ENCODE measurements at regions not wholly inside any gene's neighbourhood (a gene's known extent, or its start where the extent isn't known, plus 50 kb on each side); places are given as distances from the start of the nearest gene placed in this dataset.

GRCh38 chr5:18097817-18098216, 463.6 kb downstream of the TAF11L14 start:
- Histone ChIP-seq H2BK20ac (ENCODE audit: low read depth, low read length) (no peak overlapping the region), H3K4me2 (ENCODE audit: low read depth, low read length) (no peak overlapping the region), H2BK15ac (ENCODE audit: low read depth, low read length) (no peak overlapping the region), H3K27me3 (ENCODE audit: control insufficient read depth, insufficient read depth, low read length) (no peaks in the 10 kb centered on the region), H2AK9ac (replicated peaks; ENCODE audit: low read depth, low read length, poor library complexity) (no peak overlapping the region), H3K4me1 (ENCODE audit: control insufficient read depth, insufficient read depth, low read length) (no peaks in the 10 kb centered on the region), H3K23ac (ENCODE audit: low read depth, low read length) (no peak overlapping the region), H2BK120ac (ENCODE audit: low read depth, low read length) (no peak overlapping the region), H3K9me3 (ENCODE audit: control insufficient read depth, insufficient read depth, low read length) (no peaks in the 10 kb centered on the region), H3K4me3 (ENCODE audit: insufficient read depth, low read depth, low read length) (no peak overlapping the region), H4K5ac (ENCODE audit: low read depth, low read length) (no peak overlapping the region), H3K14ac (replicated peaks; ENCODE audit: low read depth, low read length) (no peak overlapping the region), H3K79me1 (ENCODE audit: low read depth in 1 of 2, low read length in 2 of 2) (no peaks in the 10 kb centered on the region), H4K8ac (ENCODE audit: low read depth in 2 of 2, low read length in 2 of 2) (no peak overlapping the region), H3K4ac (ENCODE audit: low read depth, low read length) (no peak overlapping the region), H2AFZ (replicated peaks; ENCODE audit: low read length, poor library complexity) (no peak overlapping the region), H3K56ac (ENCODE audit: extremely low read depth, insufficient read depth, low read length) (no peak overlapping the region), H3K27ac (ENCODE audit: insufficient read depth, low read length) (no peak overlapping the region), H3K9me1 (ENCODE audit: insufficient read depth, low read length) (no peaks in the 10 kb centered on the region), H4K20me1 (ENCODE audit: insufficient read depth, low read length) (no peaks in the 10 kb centered on the region), H2AK5ac (ENCODE audit: low read depth, low read length) (no peak overlapping the region), H2BK5ac (ENCODE audit: low read depth, low read length, poor library complexity, severe bottlenecking) (no peak overlapping the region), H3K36me3 (ENCODE audit: control insufficient read depth, insufficient read depth, low read length) (no peaks in the 10 kb centered on the region), H4K91ac (ENCODE audit: insufficient read depth, low read depth, low read length) (no peak overlapping the region), H3K9ac (ENCODE audit: low read depth, low read length) (no peak overlapping the region), H3K18ac (ENCODE audit: low read depth, low read length) (no peak overlapping the region)
- ChIA-PET CTCF (no interaction called here), POLR2A (ENCODE audit: unreplicated experiment) (no interaction called here)
- intact Hi-C loops (cut with micrococcal nuclease) (no loop called here), dilution Hi-C loops (cut with HindIII; ENCODE audit: low sequenced_read_pairs, unreplicated experiment) (no loop called here), in situ Hi-C loops (cut with MboI; ENCODE audit: low sequenced_read_pairs) (no loop called here)
- ATAC-seq (ENCODE audit: low read depth), result no peak
- DNase-seq, result no peak
- BruUV-seq (replicated peaks), result no TSS peak
- WGBS, 2 experiments (ENCODE audit: extremely low coverage in 2 of 2, insufficient read length in 1 of 2), result no CpG with 5 or more reads among the region's 5 CpGs
- no peak for TF ChIP-seq CHD1 (IDR thresholded peaks at IDR 0.05; ENCODE audit: low read depth, low read length)
- TF ChIP-seq, protein P1, sequence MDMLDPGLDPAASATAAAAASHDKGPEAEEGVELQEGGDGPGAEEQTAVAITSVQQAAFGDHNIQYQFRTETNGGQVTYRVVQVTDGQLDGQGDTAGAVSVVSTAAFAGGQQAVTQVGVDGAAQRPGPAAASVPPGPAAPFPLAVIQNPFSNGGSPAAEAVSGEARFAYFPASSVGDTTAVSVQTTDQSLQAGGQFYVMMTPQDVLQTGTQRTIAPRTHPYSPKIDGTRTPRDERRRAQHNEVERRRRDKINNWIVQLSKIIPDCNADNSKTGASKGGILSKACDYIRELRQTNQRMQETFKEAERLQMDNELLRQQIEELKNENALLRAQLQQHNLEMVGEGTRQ (IDR thresholded peaks at IDR 0.05; ENCODE audit: low read depth, low read length), result no peak
- TF ChIP-seq MAFK (IDR thresholded peaks at IDR 0.05; ENCODE audit: low read depth, low read length), result no peak
- no peak for TF ChIP-seq CTCF (conservative IDR thresholded peaks at IDR 0.05; ENCODE audit: low read depth, low read length)
- TF ChIP-seq MAZ (IDR thresholded peaks at IDR 0.05; ENCODE audit: borderline replicate concordance, low read depth, low read length), result no peak
- no peak for TF ChIP-seq POLR2A (IDR thresholded peaks at IDR 0.05; ENCODE audit: low read depth, low read length)
- TF ChIP-seq RCOR1 (IDR thresholded peaks at IDR 0.05; ENCODE audit: insufficient replicate concordance, low read length), result no peak
- no peak for TF ChIP-seq BHLHE40 (IDR thresholded peaks at IDR 0.05; ENCODE audit: low read depth, low read length)
- TF ChIP-seq MXI1 (IDR thresholded peaks at IDR 0.05; ENCODE audit: borderline replicate concordance, low read depth, low read length), result no peak

Data from IMR-90 (cell line).